PC-3 (cell line): ENCODE measurements at regions not wholly inside any gene's neighbourhood (a gene's known extent, or its start where the extent isn't known, plus 50 kb on each side); places are given as distances from the start of the nearest gene placed in this dataset.

ENCODE experiments used
- ATAC-seq: fragments of 200-7000 bp; cut with Tn5 transposase; 2 replicates; pipeline ENCODE4 v1.9.1; 2020; ENCODE audit warnings: mild to moderate bottlenecking, moderate library complexity
- BruUV-seq: library from RNA; stranded (reverse); fragments of 400-500 nt; replicated peaks from 2 replicates; lab custom pipeline; 2021; lab: Mats Ljungman, UMichigan
- CTCF ChIA-PET: fragments of 300-600 bp; sonication (Branson Sonifier 250); formaldehyde crosslinking; loops from one replicate; lab custom pipeline; 2022; ENCODE audit warnings: antibody characterized with exemption; lab: Charles Lee
- POLR2A ChIA-PET: fragments of 300-600 bp; sonication (Branson Sonifier 250); formaldehyde crosslinking; loops from one replicate; lab custom pipeline; 2022; ENCODE audit warnings: antibody characterized with exemption; ENCODE audit not compliant: unreplicated experiment; lab: Charles Lee
- DNase-seq: peaks from one replicate; pipeline ENCODE4 v3.0.0-alpha.2; 2015
- H2AFZ ChIP-seq: fragments of 300-600 bp; sonication (generic); 2 replicates; pipeline ENCODE4 v1.6.0; 2016; ENCODE audit warnings: antibody characterized with exemption, low read length
- H3F3A ChIP-seq: fragments of 300-600 bp; sonication (generic); one replicate; pipeline ENCODE4 v1.6.0; 2017; ENCODE audit warnings: antibody characterized with exemption, low read length, control low read depth, mild to moderate bottlenecking; ENCODE audit not compliant: unreplicated experiment
- H3K27ac ChIP-seq: fragments of 300-600 bp; sonication (generic); 2 replicates; pipeline ENCODE4 v1.5.1; 2016; ENCODE audit warnings: mild to moderate bottlenecking, low read length
- H3K27me3 ChIP-seq: fragments of 300-600 bp; sonication (generic); 2 replicates; pipeline ENCODE4 v1.6.1; 2016; ENCODE audit warnings: low read length, mixed read lengths
- H3K36me3 ChIP-seq: fragments of 300-600 bp; sonication (generic); 2 replicates; pipeline ENCODE4 v1.6.1; 2016; ENCODE audit warnings: low read depth, mixed run types, low read length, mixed read lengths
- H3K4me1 ChIP-seq: fragments of 300-600 bp; sonication (generic); 2 replicates; pipeline ENCODE4 v1.5.1; 2016; ENCODE audit warnings: low read length; ENCODE audit not compliant: insufficient read depth
- H3K4me2 ChIP-seq: fragments of 300-600 bp; sonication (generic); 2 replicates; pipeline ENCODE4 v1.6.0; 2016; ENCODE audit warnings: low read length
- H3K4me3 ChIP-seq: fragments of 300-600 bp; sonication (generic); 2 replicates; pipeline ENCODE4 v1.5.1; 2016; ENCODE audit warnings: mild to moderate bottlenecking, low read length, mixed read lengths
- H3K79me2 ChIP-seq: fragments of 300-600 bp; sonication (generic); 2 replicates; pipeline ENCODE4 v1.6.1; 2017; ENCODE audit warnings: low read length, mixed read lengths
- H3K9ac ChIP-seq: fragments of 300-600 bp; sonication (generic); 2 replicates; pipeline ENCODE4 v1.6.0; 2016; ENCODE audit warnings: mild to moderate bottlenecking, low read length
- H3K9me2 ChIP-seq: fragments of 300-600 bp; sonication (generic); replicated peaks from 2 replicates; pipeline ENCODE4 v1.6.1; 2016; ENCODE audit warnings: mixed run types, low read length, mixed read lengths
- H3K9me3 ChIP-seq: fragments of 300-600 bp; sonication (generic); 2 replicates; pipeline ENCODE4 v1.6.1; 2016; ENCODE audit warnings: low read length, mixed read lengths
- H4K20me1 ChIP-seq: fragments of 300-600 bp; sonication (generic); 2 replicates; pipeline ENCODE4 v1.6.1; 2016; ENCODE audit warnings: low read length, mixed read lengths
- EZH2 ChIP-seq: fragments of 300-600 bp; sonication (generic); IDR thresholded peaks from one replicate; pipeline ENCODE4 v1.6.1; 2017; ENCODE audit warnings: antibody characterized with exemption, mild to moderate bottlenecking, low read length; ENCODE audit not compliant: unreplicated experiment
- EZH2phosphoT487 ChIP-seq: fragments of 300-600 bp; sonication (generic); IDR thresholded peaks from 2 replicates; pipeline ENCODE4 v1.6.1; 2018; ENCODE audit warnings: mild to moderate bottlenecking, antibody characterized with exemption, low read length, borderline replicate concordance
- intact Hi-C: fragments of 100-400 bp; cut with micrococcal nuclease; formaldehyde crosslinking; loops from 2 replicates; pipeline ENCODE4 v1.9.0; 2023
- TF ChIP-seq, protein P1 (sequence below): fragments of 300-600 bp; sonication (generic); conservative IDR thresholded peaks from 2 replicates; pipeline ENCODE4 v1.5.1; 2017; ENCODE audit warnings: antibody characterized with exemption, low read depth, mild to moderate bottlenecking, low read length

DNA sequence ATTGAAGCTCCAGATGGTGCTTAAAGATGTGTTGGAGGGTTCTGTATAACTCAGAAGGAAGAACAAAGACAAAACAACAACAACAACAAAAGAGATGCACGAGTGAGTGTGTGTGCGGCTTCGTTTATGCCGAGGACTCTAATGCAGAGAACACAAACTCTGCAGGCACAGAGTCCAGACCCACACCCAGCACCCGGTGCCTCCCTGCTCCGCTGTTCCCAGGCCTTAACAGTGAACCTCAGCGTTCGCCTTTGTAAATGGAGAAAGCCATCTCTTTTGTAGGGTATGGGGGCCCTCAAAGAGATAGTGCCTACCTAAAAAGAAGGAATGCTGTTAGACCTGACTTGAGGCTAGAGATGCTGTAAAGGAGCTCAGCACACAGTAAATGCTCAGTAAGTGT lies 243.3 kb downstream of the ERMARD start:
- ChIA-PET POLR2A (no interaction called here), CTCF (no interaction called here)
- Histone ChIP-seq H3K4me2 (no peak overlapping the region), H2AFZ (no peak overlapping the region), H3K79me2 (no peaks in the 10 kb centered on the region), H3K9ac (no peak overlapping the region), H3K36me3 (no peaks in the 10 kb centered on the region), H3K4me3 (no peak overlapping the region), H3K9me3 (no peaks in the 10 kb centered on the region), H3K9me2 (no peaks in the 10 kb centered on the region), H3K27ac (no peak overlapping the region), H3K27me3 (no peaks in the 10 kb centered on the region), H3K4me1 (no peaks in the 10 kb centered on the region), H3F3A (no peaks in the 10 kb centered on the region), H4K20me1 (no peaks in the 10 kb centered on the region)
- no peak for TF ChIP-seq EZH2phosphoT487
- TF ChIP-seq, protein P1, sequence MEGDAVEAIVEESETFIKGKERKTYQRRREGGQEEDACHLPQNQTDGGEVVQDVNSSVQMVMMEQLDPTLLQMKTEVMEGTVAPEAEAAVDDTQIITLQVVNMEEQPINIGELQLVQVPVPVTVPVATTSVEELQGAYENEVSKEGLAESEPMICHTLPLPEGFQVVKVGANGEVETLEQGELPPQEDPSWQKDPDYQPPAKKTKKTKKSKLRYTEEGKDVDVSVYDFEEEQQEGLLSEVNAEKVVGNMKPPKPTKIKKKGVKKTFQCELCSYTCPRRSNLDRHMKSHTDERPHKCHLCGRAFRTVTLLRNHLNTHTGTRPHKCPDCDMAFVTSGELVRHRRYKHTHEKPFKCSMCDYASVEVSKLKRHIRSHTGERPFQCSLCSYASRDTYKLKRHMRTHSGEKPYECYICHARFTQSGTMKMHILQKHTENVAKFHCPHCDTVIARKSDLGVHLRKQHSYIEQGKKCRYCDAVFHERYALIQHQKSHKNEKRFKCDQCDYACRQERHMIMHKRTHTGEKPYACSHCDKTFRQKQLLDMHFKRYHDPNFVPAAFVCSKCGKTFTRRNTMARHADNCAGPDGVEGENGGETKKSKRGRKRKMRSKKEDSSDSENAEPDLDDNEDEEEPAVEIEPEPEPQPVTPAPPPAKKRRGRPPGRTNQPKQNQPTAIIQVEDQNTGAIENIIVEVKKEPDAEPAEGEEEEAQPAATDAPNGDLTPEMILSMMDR, result no peak
- no peak for TF ChIP-seq EZH2
- ATAC-seq, result no peak
- DNase-seq, result no peak
- intact Hi-C loops, result no loop called here
- BruUV-seq, result no TSS peak

DNA sequence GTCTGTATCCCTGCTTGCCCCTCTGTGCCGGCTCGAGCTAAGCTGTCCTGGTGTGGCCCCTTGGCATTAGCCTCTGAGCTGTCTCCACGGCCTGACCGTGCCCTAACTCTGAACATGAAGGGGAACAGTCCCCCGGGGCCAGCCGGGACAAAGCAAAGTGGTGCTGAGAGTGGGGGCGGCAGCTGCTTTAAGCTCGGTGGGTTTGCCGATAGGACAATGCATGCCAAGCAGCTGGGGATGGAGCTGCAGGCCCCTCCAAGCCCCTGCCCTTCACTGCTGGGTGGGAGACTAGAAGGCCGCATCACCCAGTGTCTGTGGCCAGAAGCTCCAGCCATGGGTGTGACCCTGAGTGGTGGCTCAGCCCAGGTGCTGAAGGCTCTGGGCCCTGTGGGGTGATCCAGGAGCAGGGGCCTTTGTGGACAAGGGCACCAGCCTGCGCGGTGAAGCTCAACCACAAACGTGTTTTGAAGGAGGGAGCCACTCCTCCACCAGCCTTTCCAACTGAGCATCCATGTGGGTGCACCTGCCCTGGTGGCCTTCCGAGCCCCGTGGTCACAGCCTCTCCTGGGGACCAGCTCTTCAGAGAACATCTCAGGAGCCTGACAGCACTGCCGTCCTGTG lies 242.5 kb downstream of the ERMARD start:
- ATAC-seq, result no peak
- Histone ChIP-seq H3K36me3 (no peaks in the 10 kb centered on the region), H3K27me3 (no peaks in the 10 kb centered on the region), H3K4me1 (no peaks in the 10 kb centered on the region), H3F3A (no peaks in the 10 kb centered on the region), H3K27ac (no peak overlapping the region), H2AFZ (no peak overlapping the region), H3K9me3 (no peaks in the 10 kb centered on the region), H4K20me1 (no peaks in the 10 kb centered on the region), H3K9me2 (no peaks in the 10 kb centered on the region), H3K4me2 (no peak overlapping the region), H3K9ac (no peak overlapping the region), H3K79me2 (no peaks in the 10 kb centered on the region), H3K4me3 (no peak overlapping the region)
- intact Hi-C loops, result no loop called here
- no TSS peak for BruUV-seq
- ChIA-PET CTCF (no interaction called here), POLR2A (no interaction called here)
- DNase-seq, result no peak
- TF ChIP-seq, protein P1, result no peak
- TF ChIP-seq EZH2phosphoT487 (no peak), EZH2 (no peak)

DNA sequence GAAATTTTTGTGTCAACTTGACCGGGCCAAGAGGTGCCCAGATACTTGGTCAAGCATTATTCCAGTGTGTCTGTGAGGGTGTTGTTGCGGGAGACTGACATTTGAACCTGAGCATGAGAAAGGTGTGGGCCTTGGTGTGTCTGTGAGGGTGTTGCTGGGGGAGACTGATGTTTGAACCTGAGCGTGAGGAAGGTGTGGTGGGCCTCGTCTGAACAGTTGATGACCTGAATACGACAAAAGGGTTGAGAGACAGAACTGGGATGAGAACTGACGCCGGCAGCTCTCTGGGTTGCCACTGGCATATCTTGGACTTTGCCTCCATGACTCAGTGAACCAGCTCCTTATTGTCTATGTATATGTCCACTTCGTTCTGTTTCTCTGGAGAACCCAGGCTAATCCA lies 240.5 kb downstream of the ERMARD start:
- H3K27me3 ChIP-seq, result no peaks in the 10 kb centered on the region
- CTCF ChIA-PET, result no interaction called here

More for the DNA sequence above, 240.5 kb downstream of the ERMARD start:
- Histone ChIP-seq H3F3A (no peaks in the 10 kb centered on the region), H3K36me3 (no peaks in the 10 kb centered on the region), H4K20me1 (no peaks in the 10 kb centered on the region), H3K9ac (no peak overlapping the region), H3K4me1 (no peaks in the 10 kb centered on the region), H3K4me2 (no peak overlapping the region), H3K27ac (no peak overlapping the region), H3K9me3 (no peaks in the 10 kb centered on the region), H3K79me2 (no peaks in the 10 kb centered on the region), H3K9me2 (no peaks in the 10 kb centered on the region), H2AFZ (no peak overlapping the region), H3K4me3 (no peak overlapping the region)
- intact Hi-C loops, result no loop called here
- TF ChIP-seq, protein P1, result no peak
- POLR2A ChIA-PET, result no interaction called here
- ATAC-seq (no peak), DNase-seq (no peak)
- no TSS peak for BruUV-seq
